ENCODE measurements at regions not wholly inside any gene's neighbourhood (a gene's known extent, or its start where the extent isn't known, plus 50 kb on each side); places are given as distances from the start of the nearest gene placed in this dataset.
A peak's percentile ranks its signal among the peaks of the same experiment; 100 is the strongest.

DNA sequence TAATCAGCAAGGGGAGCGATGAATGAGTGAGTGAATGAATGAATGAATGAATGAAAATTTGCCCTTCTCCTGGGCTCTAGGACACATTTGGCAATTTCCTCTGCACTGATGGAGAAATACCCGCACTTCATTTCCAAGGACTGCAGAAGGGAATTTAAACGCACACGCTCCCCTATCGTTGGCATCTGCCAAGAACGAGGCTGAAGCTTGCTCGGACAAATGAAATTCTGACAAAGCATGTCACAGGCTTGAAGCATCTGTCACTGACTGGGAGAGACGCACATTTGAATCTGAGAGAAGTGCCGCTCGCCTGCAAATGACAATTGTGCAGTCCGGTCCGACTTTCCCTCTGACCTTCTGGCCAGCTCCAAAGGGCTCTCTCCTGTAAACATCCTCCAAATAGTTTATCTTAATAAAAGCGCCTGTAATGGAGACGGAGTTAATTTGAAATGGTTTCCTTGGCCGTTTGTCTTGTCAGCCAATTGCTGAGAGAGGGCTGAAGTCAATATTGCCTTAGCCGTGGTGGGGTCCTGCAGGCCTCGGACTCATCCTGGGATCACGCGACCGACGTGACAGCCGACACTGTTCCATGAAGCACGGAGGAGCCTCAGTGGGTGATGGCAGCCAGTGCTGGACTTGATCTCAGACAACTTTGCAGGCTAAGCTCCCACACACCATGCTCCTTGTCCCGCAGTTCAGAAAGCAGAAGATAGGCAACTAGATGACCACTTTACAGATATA, 260.7 kb downstream of the MN1 start:
- no peak overlapping the region for H3K4me2 ChIP-seq (ENCODE audit: insufficient read depth, insufficient read length, low read length)
- no peak overlapping the region for H2BK5ac ChIP-seq (ENCODE audit: insufficient read length, low read length)
- TF ChIP-seq CTCF (conservative IDR thresholded peaks at IDR 0.05) = no peak
- no peak overlapping the region for H3T11ph ChIP-seq (ENCODE audit: low read length)
- no peak overlapping the region for H3K14ac ChIP-seq (ENCODE audit: insufficient read depth, low read length)
- H3K27me3 ChIP-seq (ENCODE audit: insufficient read depth, low read length) = no peaks in the 10 kb centered on the region; the same call in 1 of the 2 replicates
- no peak overlapping the region for H2AK5ac ChIP-seq (ENCODE audit: insufficient read length, low read length)
- H2BK12ac ChIP-seq (ENCODE audit: insufficient read length, low read depth, low read length) = no peak overlapping the region
- H3K27ac ChIP-seq (ENCODE audit: insufficient read length, low read depth, low read length) = no peak overlapping the region
- DNase-seq = no peak
- no peak overlapping the region for H3K4ac ChIP-seq (ENCODE audit: low read depth, low read length)
- no peaks in the 10 kb centered on the region for H3K79me2 ChIP-seq (ENCODE audit: insufficient read depth, low read length)
- no peak overlapping the region for H4K91ac ChIP-seq (ENCODE audit: insufficient read length, low read depth, low read length)
- H3K56ac ChIP-seq (ENCODE audit: insufficient read length, low read depth, low read length) = peak overlapping the region; percentile 38
- H2AFZ ChIP-seq (ENCODE audit: low read length) = no peak overlapping the region
- WGBS (ENCODE audit: extremely low coverage, insufficient read length, low lambda C conversion rate) = no CpG with 5 or more reads among the region's 24 CpGs
- H3K23ac ChIP-seq (ENCODE audit: insufficient read length, low read depth, low read length) = no peak overlapping the region
- Mint-ChIP-seq H3K4me3 (no peak overlapping the region), H3K27ac (peak overlapping the region in 1 of 3 experiments; percentile 7; a peak in 1 of 7 replicates), H3K27me3 (ENCODE audit: low read depth) (peaks cover 16% of the 10 kb centered on the region), H3K9me3 (no peaks in the 10 kb centered on the region), H3K36me3 (ENCODE audit: insufficient read depth in 1 of 3, low read depth in 3 of 3) (no peaks in the 10 kb centered on the region), H3K4me1 (peaks cover 25 to 46% of the 10 kb centered on the region in 2 experiments)
- no peak overlapping the region for H2BK120ac ChIP-seq (ENCODE audit: low read depth, low read length, poor library complexity, severe bottlenecking)
- H3K79me1 ChIP-seq (ENCODE audit: insufficient read depth, low read depth, low read length, poor library complexity, severe bottlenecking) = no peaks in the 10 kb centered on the region
- H4K8ac ChIP-seq (replicated peaks; ENCODE audit: insufficient read length, low read depth, low read length) = no peak overlapping the region
- H3K23me2 ChIP-seq (ENCODE audit: insufficient read length, low read depth, low read length, poor library complexity, severe bottlenecking) = no peaks in the 10 kb centered on the region
- no peaks in the 10 kb centered on the region for H4K20me1 ChIP-seq (ENCODE audit: control insufficient read depth, insufficient read depth, insufficient read length)
- no peaks in the 10 kb centered on the region for H3K9me3 ChIP-seq (ENCODE audit: control insufficient read depth, low read depth, low read length)
- H3K18ac ChIP-seq (ENCODE audit: insufficient read length, low read depth, low read length) = peak overlapping the region; percentile 59
- H2BK20ac ChIP-seq (ENCODE audit: low read depth, low read length, poor library complexity, severe bottlenecking) = no peak overlapping the region
- H3K4me1 ChIP-seq (ENCODE audit: insufficient read depth, low read length) = no peaks in the 10 kb centered on the region; the same call in 1 of the 2 replicates
- H2BK15ac ChIP-seq (ENCODE audit: low read depth, low read length) = no peak overlapping the region; the same call in 1 of the 2 replicates
- H3K9ac ChIP-seq (ENCODE audit: extremely low read depth, insufficient read length, low read length) = no peak overlapping the region
- H4K5ac ChIP-seq (ENCODE audit: insufficient read length, low read depth, low read length) = no peak overlapping the region
